ENCODE measurements at regions not wholly inside any gene's neighbourhood (a gene's known extent, or its start where the extent isn't known, plus 50 kb on each side); places are given as distances from the start of the nearest gene placed in this dataset.

GRCh38 chr1:209256766-209257350, 326.7 kb upstream of the CAMK1G start:
- DNase-seq (ENCODE audit: low spot score in 2 of 2) = no peak
- H3K4me3 ChIP-seq (ENCODE audit: low read depth, poor library complexity, severe bottlenecking) = no peak overlapping the region
- WGBS, 2 donors = 59 to 62% methylated on average over 14 of the region's 14 CpGs
- no peak for TF ChIP-seq POLR2A (IDR thresholded peaks at IDR 0.05)
- TF ChIP-seq CTCF (IDR thresholded peaks at IDR 0.05) = no peak
- intact Hi-C loops (cut with DNase I; ENCODE audit: low total_unique reads) = no loop called here

GRCh38 chr1:209257454-209257853, 326.1 kb upstream of the CAMK1G start:
- no peak overlapping the region for H3K4me3 ChIP-seq (ENCODE audit: low read depth, poor library complexity, severe bottlenecking)
- no peak for DNase-seq (ENCODE audit: low spot score in 2 of 2)
- intact Hi-C loops (cut with DNase I; ENCODE audit: low total_unique reads) = no loop called here
- 80 to 83% methylated on average over 1 of the region's 1 CpG for WGBS, 2 donors
- TF ChIP-seq CTCF (IDR thresholded peaks at IDR 0.05) (no peak), POLR2A (IDR thresholded peaks at IDR 0.05) (no peak)

- WGBS, 2 donors = 53 to 61% methylated on average over 2 of the region's 2 CpGs
- intact Hi-C loops (cut with DNase I; ENCODE audit: low total_unique reads) = no loop called here
- H3K4me3 ChIP-seq (ENCODE audit: low read depth, poor library complexity, severe bottlenecking) = no peak overlapping the region
- DNase-seq (ENCODE audit: low spot score in 2 of 2) = no peak
- no peak for TF ChIP-seq POLR2A (IDR thresholded peaks at IDR 0.05)
- no peak for TF ChIP-seq CTCF (IDR thresholded peaks at IDR 0.05)
Observed at GRCh38 chr1:209260136-209260535, 323.4 kb upstream of the CAMK1G start.

- no peak for DNase-seq (ENCODE audit: low spot score in 2 of 2)
- H3K4me3 ChIP-seq (ENCODE audit: low read depth, poor library complexity, severe bottlenecking) = no peak overlapping the region
- TF ChIP-seq CTCF (IDR thresholded peaks at IDR 0.05) (no peak), POLR2A (IDR thresholded peaks at IDR 0.05) (no peak)
- intact Hi-C loops (cut with DNase I; ENCODE audit: low total_unique reads) = no loop called here
- 91 to 100% methylated on average over 1 of the region's 1 CpG for WGBS, 2 donors
Observed at GRCh38 chr1:209262631-209263030, 320.9 kb upstream of the CAMK1G start.

GRCh38 chr1:209265301-209265700, 318.2 kb upstream of the CAMK1G start:
- DNase-seq (ENCODE audit: low spot score in 2 of 2) = no peak
- TF ChIP-seq POLR2A (IDR thresholded peaks at IDR 0.05) (no peak), CTCF (IDR thresholded peaks at IDR 0.05) (no peak)
- H3K4me3 ChIP-seq (ENCODE audit: low read depth, poor library complexity, severe bottlenecking) = no peak overlapping the region
- 79 to 81% methylated on average over 7 of the region's 7 CpGs for WGBS, 2 donors
- intact Hi-C loops (cut with DNase I; ENCODE audit: low total_unique reads) = no loop called here

- DNase-seq (ENCODE audit: low spot score in 2 of 2) = no peak
- intact Hi-C loops (cut with DNase I; ENCODE audit: low total_unique reads) = no loop called here
- no peak overlapping the region for H3K4me3 ChIP-seq (ENCODE audit: low read depth, poor library complexity, severe bottlenecking)
- WGBS, 2 donors = 35 to 45% methylated on average over 5 of the region's 5 CpGs
- no peak for TF ChIP-seq CTCF (IDR thresholded peaks at IDR 0.05)
- no peak for TF ChIP-seq POLR2A (IDR thresholded peaks at IDR 0.05)
Observed at GRCh38 chr1:209266590-209267205, 316.8 kb upstream of the CAMK1G start.

Data from lower leg skin (tissue), 4 donors.